GM18508 (cell line): ENCODE measurements at regions not wholly inside any gene's neighbourhood (a gene's known extent, or its start where the extent isn't known, plus 50 kb on each side); places are given as distances from the start of the nearest gene placed in this dataset.
"Not testable (repeated sequence)": the region's sequence is repeated elsewhere in the genome, so short reads cannot be mapped to it uniquely, and the experiment has no call there.

Experiments used
- ATAC-seq: cut with Tn5 transposase; IDR thresholded peaks from one replicate; pipeline ENCODE4 v1.9.1; 2021; ENCODE audit warnings: moderate number of reproducible peaks; ENCODE audit not compliant: insufficient read depth, unreplicated experiment

DNA sequence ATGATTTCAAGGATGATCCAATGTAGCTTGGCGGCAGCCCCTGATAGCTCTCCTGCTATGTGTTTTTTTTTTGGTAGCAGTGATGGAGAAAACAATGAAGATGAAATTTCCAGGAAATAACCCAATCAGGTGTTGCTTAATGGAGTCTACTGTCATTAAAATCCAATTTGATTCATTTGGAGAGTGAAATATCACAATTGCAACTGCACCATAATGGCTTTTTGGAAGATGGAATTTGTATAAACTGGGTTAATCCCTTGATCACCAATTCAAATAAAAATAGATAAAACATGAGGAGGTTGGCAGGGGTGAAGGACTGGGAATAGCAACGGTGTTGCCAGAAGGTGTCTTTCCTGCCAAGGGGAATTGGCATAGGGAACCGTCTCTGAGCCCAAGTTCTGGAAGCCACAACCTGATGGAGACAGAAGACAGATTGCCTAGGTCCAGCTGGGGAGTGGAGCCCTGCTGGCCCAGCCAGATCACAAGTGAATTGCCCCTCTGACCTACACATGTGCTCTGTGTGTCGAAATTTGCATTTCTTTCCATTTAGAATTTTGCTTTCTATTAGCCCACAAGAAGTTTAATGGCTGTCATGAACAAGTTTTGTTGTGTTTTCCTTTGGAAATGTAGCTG lies 170.3 kb upstream of the SPRED2 start:
- no peak for ATAC-seq

DNA sequence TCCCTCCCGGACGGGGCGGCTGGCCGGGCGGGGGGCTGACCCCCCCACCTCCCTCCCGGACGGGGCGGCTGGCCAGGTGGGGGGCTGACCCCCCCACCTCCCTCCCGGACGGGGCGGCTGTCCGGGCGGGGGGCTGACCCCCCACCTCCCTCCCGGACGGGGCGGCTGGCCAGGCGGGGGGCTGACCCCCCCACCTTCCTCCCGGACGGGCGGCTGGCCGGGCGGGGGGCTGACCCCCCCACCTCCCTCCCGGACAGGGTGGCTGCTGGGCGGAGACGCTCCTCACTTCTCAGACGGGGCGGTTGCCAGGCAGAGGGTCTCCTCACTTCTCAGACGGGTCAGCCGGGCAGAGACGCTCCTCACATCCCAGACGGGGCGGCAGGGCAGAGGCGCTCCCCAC lies 168.5 kb upstream of the SPRED2 start:
- ATAC-seq: not testable (repeated sequence)

DNA sequence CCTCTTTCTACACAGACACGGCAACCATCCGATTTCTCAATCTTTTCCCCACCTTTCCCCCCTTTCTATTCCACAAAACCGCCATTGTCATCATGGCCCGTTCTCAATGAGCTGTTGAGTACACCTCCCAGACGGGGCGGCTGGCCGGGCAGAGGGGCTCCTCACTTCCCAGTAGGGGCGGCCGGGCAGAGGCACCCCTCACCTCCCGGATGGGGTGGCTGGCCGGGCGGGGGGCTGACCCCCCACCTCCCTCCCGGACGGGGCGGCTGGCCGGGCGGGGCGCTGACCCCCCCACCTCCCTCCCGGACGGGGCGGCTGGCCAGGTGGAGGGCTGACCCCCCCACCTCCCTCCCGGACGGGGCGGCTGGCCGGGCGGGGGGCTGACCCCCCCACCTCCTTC lies 168.0 kb upstream of the SPRED2 start:
- ATAC-seq: not testable (repeated sequence)

DNA sequence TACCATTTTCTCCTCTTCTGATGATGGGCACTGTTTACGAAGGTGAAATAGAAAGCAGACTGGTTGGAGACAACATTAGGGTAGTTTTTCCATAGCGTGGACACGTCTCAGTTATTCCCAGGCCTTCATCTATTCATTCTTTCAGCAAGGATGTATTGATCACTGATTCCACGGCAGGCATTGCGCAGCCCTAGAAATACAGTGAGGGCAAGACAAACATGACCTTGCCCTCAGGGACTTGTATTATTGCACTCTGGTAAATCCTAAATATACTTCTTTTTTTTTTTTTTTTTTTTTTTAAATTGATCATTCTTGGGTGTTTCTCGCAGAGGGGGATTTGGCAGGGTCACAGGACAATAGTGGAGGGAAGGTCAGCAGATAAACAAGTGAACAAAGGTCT lies 167.3 kb upstream of the SPRED2 start:
- no peak for ATAC-seq

DNA sequence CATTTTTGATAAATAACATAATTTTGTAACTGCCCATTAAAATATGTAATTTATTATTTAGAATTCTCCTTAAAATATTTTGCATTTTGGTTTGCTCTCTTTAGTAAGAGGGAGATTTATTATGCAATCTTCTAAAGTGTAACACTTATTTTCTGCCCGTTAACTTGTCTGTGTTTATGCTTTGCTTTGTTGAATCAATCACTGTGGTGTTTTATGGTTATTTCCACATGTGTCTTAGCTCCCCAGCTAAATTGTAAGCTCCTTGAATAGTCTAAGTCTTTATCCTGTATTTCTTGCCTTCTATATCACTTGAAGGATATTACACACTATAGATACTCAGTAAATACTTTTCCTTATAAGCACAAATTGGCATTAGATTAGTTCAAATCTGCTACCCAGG lies 166.6 kb upstream of the SPRED2 start:
- ATAC-seq: no peak

DNA sequence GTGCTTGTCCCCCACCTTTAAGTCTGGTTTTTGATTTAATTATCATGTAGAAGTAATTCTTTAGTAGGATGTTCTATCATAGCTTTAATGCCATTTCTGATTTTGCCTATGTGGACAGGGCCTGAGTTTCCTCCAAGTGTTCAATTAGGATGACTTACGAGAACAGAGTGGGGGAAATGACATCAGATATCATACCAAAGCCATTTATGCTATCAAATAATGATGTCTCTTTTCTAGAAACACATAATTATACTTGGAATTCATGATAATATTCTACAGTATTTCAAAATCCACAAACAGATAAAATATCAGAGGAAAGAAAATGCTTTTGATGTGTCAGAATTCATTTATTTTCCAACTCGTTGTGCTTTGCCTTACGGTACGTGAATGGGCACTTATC lies 165.9 kb upstream of the SPRED2 start:
- no peak for ATAC-seq

DNA sequence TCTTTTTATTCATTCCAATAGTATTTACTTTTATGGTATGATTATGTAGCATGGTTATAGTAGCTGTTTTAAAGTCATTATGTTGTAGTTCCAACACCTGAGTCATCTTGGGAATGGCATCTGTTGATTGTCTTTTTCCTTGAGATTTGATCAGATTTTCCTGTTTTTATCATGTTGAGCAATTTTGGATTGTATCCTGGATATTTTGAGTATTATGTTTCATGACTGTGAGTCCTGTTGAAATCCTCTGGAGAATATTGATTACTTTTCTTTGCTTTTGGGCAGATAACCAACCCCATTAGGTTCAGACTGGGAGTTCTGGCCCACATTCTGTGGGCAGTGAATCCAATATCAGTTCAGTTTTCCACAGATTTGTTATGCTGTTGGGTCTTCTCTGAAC lies 163.2 kb upstream of the SPRED2 start:
- ATAC-seq: no peak

DNA sequence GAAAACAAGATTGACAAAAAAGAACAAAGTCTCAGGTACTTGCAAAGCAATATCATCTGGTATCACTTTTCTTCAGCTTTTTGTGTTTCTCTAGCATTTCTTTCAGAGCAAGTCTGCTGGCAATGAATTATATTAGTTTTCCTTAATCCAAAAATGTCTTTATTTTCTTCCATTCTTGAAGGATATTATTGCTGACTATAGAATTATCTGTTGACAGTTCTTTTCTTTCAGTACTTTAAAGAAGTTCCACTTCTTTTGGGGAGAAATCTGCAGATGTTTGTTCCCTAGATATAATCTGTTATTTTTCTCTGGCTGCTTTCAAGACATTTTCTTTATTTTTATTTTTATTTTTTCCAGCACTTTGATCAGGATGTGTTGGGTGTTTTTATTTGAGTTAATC lies 161.8 kb upstream of the SPRED2 start:
- no peak for ATAC-seq

DNA sequence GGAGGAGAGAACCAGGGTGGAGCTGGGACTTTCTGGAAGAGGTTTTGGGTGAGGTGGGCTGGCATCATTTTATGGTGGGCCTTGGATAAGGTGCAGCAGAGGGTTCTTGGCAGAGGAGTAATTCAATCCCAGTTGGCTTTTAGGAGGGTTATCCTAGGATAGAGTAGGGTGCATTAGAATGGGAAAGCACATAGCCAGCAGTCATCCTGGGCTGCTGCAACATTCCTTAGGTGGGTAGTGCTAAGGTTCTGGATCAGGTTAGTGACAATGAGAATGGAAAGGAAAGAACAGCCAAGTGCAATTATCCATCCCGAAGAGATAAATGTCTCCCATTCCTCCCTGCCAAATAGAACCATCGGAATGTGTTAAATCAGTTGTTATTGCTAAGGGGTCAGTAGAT lies 157.3 kb upstream of the SPRED2 start:
- ATAC-seq: no peak

DNA sequence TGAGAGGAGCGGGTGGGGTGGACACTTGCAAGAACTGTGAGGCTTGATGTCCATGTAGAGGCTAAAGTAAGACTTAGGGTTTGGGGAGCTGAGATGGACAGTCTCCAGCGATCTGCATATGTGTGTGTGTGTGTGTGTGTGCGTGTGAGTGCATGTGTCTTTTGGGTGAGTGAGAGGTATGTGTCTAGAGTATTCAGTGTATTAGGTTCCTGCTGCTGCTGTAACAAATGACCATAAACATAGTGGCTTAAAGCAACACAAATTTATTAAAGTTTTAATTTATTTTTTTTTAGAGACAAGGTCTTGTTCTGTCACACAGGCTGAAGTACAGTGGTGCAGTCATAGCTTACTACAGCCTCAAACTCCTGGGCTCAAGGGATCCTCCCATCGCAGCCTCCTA lies 155.4 kb upstream of the SPRED2 start:
- ATAC-seq: no peak

DNA sequence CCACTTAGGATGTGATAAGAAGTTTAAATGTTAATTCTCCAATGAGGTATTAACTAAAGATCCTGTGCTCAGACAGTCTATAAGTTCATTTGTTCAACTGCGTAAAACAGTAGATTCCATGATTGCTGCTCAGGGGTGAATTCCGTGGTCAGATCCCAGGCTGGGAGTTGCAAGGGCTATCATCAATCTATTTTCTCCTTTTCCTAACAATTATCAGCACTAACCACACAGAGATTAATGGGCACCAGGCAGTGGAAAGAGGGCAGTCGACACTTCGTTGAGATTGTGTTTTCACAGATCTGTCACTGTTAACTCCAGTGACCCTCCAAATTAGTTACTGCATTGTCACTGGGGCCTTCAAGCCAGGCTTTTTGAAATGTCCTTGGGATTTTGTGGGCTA lies 154.1 kb upstream of the SPRED2 start:
- no peak for ATAC-seq

DNA sequence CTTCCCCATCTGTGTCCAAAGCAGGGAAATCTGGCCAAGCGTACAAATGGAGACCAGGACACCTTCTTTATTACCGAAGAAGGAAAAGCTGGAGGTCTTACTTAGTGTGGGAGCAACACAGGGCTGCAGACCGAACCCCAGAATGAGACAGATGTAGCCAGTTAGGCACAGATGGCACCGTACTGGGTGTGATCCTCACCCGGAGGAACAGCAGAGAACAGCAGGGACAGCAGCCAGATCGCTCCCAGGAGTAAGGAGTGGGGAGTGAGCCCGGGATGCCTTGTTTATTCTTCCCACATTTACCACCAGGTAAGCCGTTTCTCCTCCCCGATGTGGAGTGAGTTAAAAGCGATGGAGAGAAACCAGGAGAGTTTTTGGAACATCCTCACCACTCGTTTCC lies 150.7 kb upstream of the SPRED2 start:
- ATAC-seq: no peak

DNA sequence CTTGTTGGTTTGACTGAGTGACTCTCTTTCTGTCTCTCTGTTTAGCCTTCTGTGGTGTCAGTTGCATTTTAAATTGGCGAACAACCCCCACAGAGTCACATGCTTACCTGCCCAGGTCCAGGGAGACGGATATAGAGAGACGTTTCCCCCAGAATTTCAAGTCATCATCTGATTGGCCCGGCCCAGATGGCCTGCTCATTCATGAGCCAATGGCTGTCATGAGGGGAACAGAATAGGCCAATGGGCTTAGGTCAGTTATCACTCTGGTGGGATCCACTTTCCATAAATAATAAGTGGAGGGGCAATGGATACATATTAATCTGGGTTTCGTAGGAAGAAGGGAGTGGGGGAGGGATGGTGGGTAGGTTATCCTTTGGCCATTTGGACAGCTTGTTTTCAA lies 150.0 kb upstream of the SPRED2 start:
- ATAC-seq: no peak

DNA sequence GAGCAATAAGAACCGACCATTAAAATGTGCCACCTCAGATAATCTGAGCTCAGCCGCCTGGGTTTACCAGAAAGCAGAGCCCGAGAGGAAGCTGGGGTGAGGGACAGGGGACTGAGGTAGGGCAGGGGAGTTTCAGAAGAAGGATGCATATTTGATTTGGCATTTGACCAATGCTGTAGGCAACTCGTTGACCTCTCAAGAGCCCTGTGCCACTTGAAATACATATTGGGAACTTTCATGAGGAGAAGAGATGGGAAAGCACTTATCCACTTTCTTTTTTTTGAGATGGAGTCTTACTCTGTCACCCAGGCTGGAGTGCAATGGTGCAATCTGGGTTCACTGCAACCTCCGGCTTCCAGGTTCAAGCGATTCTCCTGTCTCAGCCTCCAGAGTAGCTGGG lies 148.4 kb upstream of the SPRED2 start:
- no peak for ATAC-seq

DNA sequence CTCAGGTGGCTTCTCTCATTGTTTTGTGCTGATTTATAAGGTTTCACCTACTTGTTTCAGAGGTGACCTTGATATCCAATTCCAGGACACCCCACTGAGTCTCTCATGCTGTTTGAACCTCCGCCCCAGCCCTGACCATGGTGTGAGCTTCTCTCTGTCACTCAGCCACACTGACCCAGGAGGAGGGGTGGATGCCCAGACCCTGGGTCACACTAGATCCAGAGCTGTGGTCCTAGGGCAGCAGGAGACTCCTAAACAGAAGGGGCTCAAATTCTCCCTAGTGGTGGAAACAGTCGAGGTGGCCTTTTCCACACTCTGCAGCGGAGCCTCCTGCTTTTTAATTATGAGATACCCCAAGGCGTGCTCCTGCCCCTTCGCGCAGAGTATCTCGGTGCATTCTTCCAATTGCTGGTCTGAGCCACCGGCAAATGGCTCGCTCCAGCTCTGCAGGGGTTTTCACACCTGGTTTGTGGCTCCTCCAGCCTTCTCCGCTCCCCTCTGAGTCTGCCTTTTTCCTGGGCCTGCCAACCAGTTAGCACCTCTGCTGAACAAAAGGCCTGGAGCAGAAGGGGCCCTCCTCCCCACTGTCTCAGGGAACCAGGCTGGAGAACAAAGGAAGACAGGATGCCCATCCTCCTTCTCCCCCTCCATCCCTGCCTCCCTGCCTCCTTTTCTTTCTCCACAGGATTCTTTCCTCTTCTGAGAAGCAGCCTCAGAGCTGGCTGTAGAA lies 147.3 kb upstream of the SPRED2 start:
- no peak for ATAC-seq

DNA sequence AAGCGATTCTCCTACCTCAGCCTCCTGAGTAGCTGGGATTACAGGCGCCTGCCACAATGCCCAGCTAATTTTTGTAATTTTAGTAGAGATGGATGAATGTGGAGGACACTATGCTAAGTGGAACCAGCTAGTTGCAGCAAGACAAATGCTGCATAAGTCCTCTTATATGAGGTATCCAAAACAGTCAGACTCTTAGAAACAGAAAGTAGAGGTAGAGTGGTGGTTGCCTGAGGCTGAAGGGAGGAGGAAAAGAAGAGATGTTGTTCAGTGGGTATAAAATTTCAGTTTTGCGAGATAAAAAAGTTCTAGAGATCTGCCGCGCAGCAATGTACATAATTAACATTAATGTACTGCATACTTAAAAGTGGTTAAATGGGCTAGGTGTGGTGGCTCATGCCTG lies 145.3 kb upstream of the SPRED2 start:
- no peak for ATAC-seq

DNA sequence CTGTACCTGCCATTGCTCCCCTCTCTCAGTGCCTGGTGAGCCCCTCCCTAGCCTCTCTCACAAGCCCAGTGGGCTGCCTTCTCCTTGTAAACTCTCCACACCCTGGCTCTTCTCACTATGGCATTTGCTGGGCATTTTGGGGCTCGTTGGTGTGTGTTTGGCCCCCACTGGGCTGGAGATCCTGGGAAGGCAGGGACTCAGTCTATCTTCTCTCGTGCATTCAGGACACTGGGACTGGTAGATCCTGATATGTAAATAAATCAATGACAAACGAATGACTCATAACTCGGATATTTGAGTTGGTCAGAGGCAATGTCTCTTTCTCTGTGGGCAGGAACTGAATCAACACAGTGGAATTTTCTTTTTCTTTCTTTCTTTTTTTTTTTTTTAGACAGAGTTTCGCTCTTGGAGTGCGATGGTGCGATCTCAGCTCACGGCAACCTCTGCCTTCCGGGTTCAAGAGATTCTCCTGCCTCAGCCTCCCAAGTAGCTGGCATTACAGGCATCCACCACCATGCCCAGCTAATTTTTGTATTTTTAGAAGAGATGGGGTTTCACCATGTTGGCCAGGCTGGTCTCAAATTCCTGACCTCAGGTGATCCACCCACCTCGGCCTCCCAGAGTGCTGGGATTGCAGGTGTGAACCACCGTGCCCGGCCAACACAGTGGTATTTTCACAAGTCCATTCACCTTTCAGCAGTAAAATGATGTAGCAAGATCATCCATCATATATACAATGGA lies 144.6 kb upstream of the SPRED2 start:
- no peak for ATAC-seq

DNA sequence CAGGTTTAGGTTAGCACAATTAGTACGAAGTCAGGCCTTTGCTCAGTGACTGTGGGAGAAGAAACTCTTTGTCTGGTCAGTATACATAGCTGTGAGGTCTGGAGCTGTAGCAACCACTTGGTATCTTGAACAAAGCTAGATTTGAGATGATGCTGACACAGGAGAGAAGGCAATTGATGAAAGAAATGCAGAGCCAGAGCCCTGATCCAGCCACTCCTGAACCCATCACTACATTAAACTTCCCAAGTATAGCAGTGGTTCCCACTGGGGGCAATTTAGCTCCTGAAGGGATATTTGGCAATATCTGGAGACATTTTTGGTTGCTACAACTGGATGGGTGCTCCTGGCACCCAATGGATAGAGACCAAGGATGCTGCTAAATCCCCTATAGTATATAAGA lies 143.9 kb upstream of the SPRED2 start:
- ATAC-seq: no peak

DNA sequence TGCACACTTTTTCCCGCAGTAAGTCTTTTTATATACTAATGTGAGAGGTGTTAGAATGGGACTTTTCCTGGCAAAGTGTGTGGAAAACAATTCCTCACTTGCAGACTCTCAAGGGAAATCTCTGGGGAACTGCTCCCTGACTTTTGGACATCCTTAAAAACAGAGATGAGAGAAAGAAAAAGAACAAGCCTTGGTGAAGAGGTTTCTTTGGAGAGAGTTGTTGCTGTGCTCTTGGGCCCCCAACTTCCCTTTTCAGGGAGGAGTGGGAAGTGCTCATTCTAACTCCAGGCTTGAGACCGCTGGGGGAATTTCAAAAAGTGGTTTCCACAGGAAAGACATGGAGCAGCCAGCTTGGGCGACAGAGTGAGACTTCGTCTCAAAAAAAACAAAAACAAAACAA lies 142.6 kb upstream of the SPRED2 start:
- no peak for ATAC-seq

DNA sequence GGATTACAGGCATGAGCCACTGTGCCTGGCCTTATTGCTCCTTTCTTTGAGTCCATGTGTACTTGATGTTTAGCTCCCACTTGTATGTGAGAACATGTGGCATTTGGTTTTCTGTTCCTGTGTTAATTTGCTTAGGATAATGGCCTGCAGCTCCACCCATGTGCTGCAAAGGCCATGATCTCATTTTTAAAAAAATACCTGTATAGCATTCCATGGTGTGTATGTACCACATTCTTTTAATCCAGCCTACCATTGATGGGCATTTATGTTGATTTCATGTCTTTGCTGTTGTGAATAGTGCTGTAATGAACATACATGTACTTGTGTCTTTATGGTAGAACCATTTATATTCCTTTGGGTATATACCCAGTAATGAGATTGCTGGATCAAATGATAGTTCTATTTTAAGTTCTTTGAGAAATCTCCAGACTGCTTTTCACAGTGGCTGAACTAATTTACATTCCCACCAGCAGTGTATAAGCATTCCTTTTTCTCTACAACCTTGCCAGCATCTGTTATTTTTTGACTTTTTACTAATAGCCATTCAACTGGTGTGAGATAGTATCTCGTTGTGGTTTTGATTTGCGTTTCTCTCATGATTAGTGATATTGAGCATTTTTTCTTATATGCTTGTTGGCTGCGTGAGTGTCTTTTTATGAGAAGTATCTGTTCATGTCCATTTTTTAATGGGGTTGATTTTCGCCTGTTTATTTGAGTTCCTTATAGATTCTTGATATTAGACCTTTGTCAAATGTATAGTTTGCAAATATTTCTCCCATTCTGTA lies 136.4 kb upstream of the SPRED2 start:
- not testable (repeated sequence) for ATAC-seq

DNA sequence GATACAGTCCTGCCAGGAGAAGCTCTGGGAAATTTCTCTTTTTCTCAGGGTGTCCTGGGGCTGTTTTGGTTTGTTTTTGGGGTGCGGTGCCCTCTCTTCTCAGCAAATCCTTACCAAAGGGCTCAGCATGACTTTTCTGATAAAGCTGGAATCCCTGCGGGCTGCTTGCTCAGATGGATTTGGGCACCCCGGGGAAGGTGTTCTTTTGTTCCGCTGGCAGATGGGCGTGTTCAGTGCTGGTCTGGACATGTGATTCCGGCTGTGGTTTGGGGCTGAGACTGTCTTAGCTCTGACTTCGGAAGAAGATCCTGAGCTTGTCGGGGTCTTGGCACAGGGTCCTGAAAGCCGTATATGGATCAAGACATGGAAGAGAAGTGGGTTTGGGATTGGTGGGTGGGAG lies 134.2 kb upstream of the SPRED2 start:
- no peak for ATAC-seq
